GM21526 (cell line): ENCODE measurements at regions not wholly inside any gene's neighbourhood (a gene's known extent, or its start where the extent isn't known, plus 50 kb on each side); places are given as distances from the start of the nearest gene placed in this dataset.
"Not testable (repeated sequence)": the region's sequence is repeated elsewhere in the genome, so short reads cannot be mapped to it uniquely, and the experiment has no call there.

Experiments
- ATAC-seq: cut with Tn5 transposase; IDR thresholded peaks from one replicate; pipeline ENCODE4 v1.9.1; 2021; ENCODE audit warnings: moderate library complexity; ENCODE audit not compliant: unreplicated experiment, low FRiP score

DNA sequence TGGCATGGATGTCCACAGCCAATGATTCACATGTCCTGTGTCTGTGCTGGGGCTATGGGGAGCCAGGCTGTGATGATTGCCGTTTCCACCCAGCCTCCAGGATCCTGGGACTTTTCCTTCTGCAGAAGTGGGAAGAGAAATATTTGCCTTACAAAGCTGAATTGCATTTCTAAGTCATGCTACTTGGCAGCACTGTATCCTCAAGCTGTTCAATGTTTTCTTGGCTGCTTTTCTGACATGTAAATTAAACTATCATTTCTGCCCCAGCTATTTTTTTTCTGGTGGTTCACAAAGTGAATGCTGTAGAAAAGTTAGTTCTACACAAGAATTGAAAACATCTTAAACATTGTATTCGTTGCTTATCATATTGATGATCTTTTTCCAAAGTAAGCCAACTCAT, 51.9 kb upstream of the TCERG1L start:
- no peak for ATAC-seq

DNA sequence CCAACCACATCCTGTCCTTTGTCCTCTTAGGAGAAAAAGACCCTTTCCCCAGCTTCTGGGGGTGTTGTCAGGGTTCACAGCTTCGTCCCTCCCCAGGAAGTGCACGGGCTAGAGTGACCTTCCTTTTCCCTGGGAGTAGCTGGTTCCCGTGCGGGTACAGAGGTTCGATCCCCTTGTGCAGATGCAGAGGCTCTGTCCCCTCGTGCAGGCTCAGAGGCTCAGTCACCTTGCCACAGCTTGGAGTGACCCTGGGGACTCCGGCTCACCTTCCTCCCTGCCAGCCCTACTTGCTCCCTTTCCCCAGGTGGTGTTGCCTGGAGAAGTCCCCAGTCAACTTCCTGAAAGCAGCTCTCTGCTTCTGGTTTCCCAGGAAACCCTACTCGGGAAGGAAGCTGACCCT, 60.0 kb upstream of the TCERG1L start:
- ATAC-seq: no peak

DNA sequence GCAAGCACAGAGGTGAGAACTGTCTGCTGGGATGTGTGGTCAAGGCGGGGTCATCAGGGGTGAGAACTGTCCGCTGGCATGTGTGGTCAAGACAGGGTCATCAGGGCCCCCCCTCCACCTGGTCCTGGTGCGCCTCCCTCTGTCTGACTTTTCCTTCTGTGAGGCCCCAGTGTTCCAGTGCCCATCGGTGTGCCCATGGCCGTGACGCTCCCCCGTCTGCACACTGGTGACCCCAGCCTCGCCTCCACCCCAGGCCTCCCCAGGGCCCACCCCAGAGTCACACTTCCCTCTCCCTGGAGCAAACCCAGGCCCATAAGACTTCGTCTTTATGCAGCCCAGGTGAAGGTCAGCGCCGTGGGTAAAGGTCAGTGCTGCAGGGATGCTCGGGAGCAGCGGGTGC, 70.1 kb upstream of the TCERG1L start:
- no peak for ATAC-seq

DNA sequence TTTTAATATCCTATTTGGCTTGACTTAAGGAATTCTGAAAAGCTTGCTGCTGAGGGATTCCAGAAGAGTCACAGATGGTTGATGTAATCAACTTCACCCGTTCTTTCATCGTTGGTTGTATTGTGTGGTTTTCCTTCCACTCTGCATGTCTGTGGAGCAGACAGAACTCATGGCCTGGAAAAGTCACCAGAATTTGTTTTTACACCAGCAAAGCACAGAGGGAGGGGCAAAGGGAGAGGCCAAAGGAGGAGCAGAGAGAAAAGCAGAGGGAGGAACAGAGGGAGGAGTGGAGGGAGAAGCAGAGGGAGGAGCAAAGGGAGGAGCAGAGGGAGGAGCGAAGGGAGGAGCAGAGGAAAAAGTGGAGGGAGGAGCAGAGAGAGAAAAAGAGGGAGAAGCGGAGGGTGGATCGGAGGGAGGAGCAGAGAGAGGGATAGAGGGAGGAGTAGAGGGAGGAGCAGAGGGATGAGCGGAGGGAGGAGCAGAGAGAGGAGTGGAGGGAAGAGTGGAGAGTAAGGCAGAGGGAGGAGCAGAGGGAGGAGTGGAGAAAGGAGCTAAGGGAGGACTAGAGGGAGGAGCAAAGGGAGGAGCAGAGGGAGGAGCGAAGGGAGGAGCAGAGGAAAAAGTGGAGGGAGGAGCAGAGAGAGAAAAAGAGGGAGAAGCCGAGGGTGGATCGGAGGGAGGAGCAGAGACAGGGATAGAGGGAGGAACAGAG, 73.8 kb upstream of the TCERG1L start:
- ATAC-seq: not testable (repeated sequence)

DNA sequence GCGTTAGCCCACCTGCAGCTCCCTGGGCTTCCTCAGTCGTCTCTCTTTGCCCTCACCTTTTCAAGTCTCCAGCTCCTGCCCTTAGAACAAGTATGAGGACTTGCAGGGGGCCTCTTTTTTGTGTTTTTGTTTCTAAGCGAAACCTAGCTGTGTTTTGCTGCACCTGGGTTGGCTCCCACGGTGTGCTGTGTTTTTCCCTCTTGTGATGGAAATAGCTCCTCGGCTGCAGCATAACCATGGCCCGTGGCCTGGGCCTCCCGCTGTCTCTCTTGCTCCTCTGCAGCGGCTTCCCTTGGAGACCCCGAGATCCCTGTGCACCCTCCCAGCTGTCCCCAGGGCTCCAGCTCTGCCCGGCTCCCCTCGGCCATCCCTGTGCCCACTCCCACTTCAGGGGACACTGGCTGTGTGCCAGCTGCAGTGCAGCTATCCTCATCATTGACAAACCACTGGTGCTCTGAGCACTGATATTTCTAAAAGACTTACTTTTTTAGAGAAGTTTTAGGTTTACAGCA, 75.6 kb upstream of the TCERG1L start:
- no peak for ATAC-seq

DNA sequence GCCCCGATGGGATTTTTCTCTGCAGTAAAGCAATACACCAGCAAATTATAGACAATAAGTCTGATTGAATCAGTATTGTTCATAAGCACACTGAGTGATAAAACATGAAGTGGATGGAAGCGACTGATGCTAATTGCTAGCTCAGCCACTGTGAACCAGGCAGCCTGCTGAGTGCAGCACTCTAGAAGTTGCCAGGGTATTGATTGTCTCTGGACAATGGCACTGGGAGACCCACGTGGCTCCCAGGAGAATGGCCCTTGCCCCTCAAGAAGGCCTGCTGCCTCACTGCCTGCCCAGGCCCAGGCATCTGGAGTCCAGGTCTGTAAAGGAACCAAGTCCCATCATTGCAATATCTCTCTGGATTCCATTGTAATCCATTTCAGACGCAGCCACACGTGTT, 80.4 kb upstream of the TCERG1L start:
- ATAC-seq: no peak

DNA sequence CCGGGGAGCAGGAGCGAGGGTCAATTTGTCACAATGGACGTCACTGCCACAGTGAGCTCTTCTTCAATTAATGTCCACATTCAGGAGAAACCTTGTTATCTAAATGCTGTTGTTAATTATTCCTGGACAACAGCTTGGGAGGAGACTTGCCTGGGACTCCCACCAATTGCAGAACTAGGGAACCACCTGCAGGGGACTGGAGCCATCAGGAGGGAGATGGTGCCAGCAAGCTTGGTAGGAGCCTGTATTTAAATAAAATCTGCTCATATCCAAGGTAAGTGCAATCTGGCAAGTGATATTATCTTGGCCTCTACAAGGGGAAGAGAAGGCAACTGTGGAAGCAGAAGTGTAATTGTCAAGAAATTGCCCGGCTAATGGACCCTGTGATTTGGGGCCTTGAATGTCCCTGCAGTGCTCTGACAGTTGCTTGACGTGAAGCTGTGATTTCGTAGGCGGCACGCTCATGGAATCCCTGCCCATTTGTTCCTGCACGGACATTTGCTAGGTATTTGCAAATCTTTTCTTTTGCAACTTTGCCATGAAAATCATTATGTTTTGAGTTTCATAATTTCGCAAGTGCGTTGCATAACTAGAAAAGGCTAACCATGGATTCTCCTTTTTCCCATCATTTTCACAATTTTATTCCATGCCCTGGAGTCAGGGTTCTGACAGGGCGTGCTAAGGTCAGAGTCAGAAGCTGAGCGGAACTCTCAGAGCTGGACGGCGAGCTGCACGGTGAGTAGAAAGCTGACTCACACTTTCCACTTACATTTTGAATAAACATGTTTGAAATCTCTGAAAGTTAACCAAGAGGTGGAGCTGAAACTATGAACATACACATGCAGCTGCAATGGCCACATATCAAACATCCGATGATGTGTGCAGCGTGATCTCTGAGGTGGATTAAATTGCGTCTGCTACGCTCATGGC, 84.9 kb upstream of the TCERG1L start:
- no peak for ATAC-seq

DNA sequence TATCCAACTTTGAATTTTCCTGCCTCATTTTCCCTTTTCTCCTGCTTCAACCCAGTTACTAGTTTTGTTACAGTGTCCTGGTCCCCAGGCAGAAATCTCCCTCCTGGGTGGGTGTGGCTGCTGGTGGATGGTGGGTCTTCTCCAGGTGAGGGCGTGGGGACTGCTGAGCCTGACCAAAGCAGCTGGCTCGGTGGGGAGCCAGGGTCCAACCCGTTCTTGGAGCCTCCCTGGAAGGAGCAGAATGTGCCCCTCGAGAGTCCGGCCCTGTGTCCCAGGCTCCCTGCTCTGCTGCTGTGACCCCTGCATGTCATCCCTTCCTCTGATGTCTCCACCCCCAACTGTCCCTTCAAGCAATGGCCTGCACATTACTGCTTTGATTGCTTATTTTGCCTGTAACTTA, 86.6 kb upstream of the TCERG1L start:
- ATAC-seq: no peak

DNA sequence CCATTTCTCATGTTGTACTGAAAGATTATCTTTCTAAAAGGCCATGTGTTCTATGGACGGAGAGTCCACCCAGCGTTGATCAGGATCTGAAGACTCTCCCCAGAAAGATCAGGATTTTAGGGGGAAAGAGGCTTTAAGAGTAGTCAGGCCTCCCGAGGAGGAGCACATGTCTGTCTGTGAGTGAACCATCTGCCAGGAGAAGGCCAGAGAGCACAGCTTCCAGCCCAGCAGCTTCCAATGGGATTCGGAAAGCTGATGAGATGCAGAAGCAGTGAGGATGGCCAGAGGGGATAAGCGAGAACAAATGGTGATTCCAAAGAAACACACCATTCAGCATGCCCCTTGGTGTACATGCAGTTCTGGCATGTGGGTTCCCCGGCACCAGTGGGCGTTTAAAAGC, 88.5 kb upstream of the TCERG1L start:
- ATAC-seq: no peak

DNA sequence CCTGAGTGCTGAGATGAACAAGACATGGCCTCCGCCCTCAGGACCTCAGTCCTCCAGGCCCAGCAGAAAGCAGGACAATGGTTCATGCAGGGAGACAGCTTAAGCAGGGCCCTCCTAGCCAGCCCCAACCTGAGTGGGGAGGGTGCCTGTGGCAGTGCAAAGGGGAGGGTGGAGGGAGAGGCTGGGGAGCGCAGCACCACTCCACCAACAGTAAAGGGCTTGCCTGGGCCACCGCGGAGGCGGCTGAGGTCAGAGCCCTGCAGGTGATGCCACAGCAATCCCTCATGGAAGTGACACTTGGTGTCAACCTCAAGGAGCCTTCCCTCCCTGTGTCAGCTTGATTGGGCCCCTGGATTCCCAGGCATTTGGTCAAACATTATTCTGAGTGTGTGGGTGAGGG, 89.0 kb upstream of the TCERG1L start:
- no peak for ATAC-seq

DNA sequence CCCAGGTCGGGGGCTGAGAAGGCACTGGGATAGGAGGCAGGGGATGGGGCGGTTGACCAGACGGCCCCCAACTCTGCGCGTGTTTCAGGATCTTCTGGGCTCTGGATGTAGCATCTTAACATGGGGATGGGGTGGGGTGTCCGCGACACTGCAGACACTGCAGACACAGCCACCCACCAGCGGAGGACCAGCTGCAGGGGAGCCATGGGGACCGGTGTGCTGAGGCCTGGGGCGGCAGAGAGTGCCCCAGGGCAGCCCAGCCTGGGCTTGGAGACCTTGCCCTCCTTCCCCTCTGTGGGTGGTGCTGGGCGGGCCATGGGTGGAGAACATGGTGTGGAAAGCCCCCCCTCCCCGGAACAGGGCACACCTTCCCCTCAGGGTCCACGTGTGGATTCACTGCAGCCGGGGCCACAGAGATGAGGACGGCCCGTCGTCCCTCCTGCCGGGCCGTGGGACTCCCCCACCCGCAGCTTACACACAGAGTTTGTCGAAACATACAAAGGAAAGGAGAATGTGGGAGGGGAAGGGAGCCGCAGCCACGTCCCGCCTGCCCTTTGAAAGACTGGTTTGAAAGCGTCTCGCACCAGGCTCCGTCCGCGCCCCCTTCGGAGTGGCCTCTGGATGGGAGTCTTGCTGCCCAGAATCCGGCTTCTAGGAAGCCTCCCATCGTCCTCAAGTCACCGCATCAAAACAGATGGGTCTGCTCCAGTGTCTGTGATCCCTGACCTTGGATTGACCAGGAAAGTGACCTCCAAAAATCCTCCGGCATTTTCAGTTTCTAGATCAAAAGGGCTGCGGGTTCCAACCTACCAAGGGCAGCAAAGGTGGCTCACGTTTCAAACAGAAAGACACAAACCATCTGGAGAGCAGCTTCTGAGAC, 91.5 kb upstream of the TCERG1L start:
- ATAC-seq: no peak

DNA sequence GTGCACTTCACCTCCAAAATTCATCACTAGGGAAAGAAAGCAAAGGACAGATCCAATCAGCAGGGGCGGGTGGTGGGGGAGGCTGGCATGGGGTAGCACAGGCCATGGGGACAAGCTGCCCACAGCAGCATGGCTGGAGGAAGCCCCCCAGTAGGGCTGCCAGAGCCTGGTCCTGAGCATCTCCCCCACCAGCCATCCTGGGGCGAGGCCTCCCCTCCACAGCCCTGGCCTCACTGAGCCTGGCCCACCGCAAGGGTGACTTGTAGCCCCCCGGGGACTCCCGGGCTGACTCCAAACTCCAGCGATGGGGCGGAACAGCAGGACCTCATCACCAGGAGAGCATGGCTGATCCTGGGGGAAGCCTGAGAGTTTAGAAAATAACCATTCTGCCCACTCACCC, 92.4 kb upstream of the TCERG1L start:
- no peak for ATAC-seq

DNA sequence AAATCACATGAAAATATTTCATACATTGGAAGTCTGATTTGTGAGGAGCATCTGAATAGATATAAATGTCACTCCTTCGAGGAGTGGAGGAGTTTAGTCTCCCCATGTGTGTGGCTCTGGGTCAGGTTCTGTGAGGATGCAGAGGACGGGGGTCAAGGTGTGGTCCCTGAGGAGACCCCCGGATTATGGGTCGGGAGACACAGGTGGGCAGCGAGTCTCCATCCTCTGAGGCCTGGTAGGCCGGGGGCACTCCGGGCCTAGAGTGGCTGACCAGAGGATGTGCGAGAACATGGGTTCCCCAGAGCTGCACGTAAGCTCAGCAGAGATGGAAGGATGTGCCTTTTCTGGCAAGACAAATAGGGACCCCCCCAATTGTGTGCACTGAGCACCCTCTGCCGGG, 93.4 kb upstream of the TCERG1L start:
- no peak for ATAC-seq

DNA sequence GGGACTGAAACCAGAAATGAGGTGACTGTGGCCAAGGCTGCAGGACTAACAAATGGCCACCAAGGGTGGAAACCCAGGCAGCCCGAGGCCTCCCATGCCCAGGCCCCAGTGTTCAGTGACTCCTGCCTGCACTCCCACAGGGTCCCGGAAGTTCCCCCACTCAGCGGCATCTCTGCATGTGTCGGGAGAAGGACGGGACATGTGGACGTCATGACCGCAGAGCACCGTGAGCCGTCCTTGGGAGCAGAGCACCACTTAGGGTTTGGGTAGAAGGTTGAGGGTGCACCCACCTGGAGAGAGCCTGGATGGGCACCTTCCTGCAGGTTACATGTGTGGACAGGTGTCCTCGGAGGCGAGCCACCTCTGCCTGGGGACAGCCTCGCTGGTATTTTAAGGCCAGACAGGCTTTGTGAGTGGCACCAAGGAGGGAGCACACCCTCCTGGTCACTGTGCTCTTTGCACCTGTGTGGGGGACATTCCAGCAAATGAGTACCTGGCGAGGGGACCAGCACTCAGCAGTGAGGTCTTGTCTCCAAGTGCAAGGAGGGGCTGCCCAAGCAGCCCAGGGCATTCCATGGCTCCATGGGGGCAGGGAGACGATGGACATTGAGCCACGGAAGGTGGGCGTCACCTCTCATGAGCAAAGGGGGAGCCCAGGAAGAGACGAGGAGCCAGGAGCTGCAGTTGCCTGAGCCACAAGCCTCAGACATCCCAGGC, 95.3 kb upstream of the TCERG1L start:
- ATAC-seq: no peak

DNA sequence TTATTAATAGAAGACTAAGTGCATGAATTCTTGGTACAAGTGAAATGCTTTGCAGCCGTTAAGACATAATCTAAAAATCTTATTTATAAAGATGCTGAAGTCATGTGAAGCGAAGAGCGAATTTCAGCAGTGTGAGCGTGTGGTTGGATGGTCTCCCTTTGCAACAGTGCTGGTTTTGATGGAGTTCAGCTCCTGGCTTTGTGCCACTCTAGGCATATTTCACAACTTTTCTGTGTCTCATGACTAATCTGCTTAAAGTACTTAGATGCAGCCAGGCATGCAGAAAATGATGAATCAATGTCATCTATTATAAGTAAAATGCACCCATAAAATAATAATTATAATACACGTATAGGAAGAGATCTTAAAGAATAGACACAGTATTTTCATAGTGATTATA, 107.2 kb upstream of the TCERG1L start:
- no peak for ATAC-seq

DNA sequence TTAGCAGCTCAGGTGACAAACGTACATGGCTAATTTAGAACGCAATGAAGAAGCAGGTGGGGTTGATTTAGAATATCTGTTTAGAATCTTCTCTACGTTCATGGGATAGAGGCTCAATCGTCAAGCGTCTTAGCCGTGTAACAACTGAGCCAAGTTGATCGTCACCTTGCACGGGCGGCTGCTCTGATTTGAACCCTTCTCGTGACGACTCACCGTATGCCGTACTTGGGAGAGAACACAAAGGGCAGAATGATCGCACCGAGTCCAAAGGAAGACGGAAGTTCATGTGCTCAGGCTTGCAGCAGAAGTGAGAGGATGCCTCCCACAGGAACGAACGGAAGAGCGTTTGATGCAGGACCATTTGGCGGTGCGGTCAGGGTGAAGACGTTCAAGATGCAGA, 108.3 kb upstream of the TCERG1L start:
- ATAC-seq: no peak

DNA sequence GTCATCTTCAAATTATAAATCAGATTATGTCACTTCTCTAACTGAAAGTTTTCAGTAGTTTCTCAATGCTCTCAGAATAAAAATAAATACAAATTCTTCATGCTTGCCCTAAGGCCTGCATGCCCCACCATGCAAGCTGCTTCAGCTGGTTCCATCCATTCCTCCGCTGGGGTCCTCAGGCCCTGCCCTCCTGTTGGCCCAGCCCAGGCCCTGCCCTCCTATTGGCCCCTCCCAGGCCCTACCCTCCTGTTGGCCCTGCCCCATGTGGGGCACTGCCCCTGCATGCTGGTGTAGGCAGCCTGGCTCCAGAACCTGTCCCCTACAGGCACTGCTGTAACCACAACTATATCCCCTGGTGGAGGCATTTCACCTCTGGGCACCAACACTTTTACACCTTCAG, 109.3 kb upstream of the TCERG1L start:
- no peak for ATAC-seq

DNA sequence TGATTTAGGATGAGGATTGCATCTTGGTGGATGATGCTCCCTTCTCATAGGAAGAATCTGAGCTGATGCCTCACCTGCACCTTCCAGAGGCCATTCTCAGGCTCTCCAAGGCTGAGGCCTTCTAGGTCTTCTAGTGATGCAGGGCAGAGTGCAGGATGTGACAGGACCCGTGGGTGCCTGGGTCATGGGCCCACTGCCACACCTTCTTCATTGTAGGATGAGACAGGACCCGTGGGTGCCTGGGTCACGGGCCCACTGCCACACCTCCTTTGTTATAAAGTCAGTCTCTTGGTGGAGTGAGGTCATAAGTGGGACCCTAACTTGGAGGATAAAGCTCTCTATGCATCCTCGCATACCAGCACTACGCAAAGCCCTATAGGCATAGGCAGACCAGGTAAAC, 109.9 kb upstream of the TCERG1L start:
- ATAC-seq: no peak

DNA sequence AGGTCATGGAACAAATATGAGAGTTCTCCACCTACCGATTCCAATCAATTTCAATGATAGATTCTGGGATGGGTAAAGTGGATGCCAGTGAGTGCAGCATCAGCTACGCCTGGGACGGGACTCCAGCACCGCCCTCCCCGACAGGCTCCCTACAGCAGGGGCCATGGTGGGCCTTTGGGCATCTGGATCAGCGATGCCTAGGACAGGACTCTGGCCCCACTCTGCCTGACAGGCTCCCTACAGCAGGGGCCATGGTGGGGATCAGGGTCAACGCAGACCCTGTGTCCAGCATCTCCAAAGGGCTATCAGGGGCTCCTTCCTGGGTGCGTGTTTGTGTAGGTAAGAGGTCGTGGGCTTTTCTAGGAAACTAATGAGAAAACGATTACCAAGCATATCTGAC, 111.2 kb upstream of the TCERG1L start:
- ATAC-seq: no peak

DNA sequence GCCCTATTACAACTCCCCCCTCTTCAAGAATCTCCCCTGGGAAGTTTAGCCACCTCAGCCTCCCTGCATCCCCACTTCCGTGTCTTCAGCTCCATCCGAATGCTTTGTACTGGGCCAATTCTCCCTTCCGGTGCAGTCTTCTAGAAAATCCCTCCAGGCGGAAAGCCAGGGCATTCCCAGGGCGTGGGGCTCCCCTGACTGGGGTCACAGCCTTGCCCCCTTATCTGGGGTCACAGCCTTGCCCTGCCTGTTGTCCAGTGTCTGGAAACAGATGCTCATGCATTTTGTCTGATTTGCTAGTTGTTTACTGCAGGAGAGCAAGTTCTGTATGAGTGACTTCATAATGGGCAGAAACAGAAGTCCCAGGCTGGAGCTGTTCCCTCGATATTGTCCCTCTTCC, 112.5 kb upstream of the TCERG1L start:
- ATAC-seq: no peak
